Mesendoderm (in vitro differentiated cells): ENCODE measurements at regions not wholly inside any gene's neighbourhood (a gene's known extent, or its start where the extent isn't known, plus 50 kb on each side); places are given as distances from the start of the nearest gene placed in this dataset.
A peak's percentile ranks its signal among the peaks of the same experiment; 100 is the strongest.

Experiments used
- DNase-seq: peaks from one replicate; pipeline ENCODE4 v3.0.0; 2013
- H2AK5ac ChIP-seq: 2 replicates; pipeline ENCODE4 v1.6.1; 2013; ENCODE audit warnings: low read length, inconsistent platforms
- H2BK120ac ChIP-seq: 2 replicates; pipeline ENCODE4 v1.6.1; 2013; ENCODE audit warnings: low read depth, mild to moderate bottlenecking, low read length, moderate library complexity, mixed read lengths
- H2BK15ac ChIP-seq: replicated peaks from 2 replicates; pipeline ENCODE4 v1.6.1; 2013; ENCODE audit warnings: low read depth, mild to moderate bottlenecking, moderate library complexity
- H2BK5ac ChIP-seq: 2 replicates; pipeline ENCODE4 v1.6.1; 2013; ENCODE audit warnings: low read length, inconsistent platforms
- H3K18ac ChIP-seq: 2 replicates; pipeline ENCODE4 v1.6.1; 2013; ENCODE audit warnings: mild to moderate bottlenecking, low read length, mixed read lengths
- H3K23ac ChIP-seq: one replicate; pipeline ENCODE4 v1.6.1; 2013; ENCODE audit warnings: low read length
- H3K27ac ChIP-seq: 2 replicates; pipeline ENCODE4 v1.5.1; 2013; ENCODE audit warnings: low read depth, mild to moderate bottlenecking, inconsistent platforms, low read length, moderate library complexity
- H3K27me3 ChIP-seq: 2 replicates; pipeline ENCODE4 v1.6.1; 2013; ENCODE audit warnings: low read length, control low read depth, mild to moderate bottlenecking, inconsistent platforms; ENCODE audit not compliant: insufficient read depth, poor library complexity
- H3K36me3 ChIP-seq: 2 replicates; pipeline ENCODE4 v1.6.1; 2013; ENCODE audit warnings: low read length, inconsistent platforms; ENCODE audit not compliant: control insufficient read depth, insufficient read depth
- H3K4ac ChIP-seq: one replicate; pipeline ENCODE4 v1.6.1; 2013; ENCODE audit warnings: low read depth, mild to moderate bottlenecking, low read length, moderate library complexity
- H3K4me1 ChIP-seq: 2 replicates; pipeline ENCODE4 v1.6.1; 2013; ENCODE audit warnings: low read depth, low read length, inconsistent platforms; ENCODE audit not compliant: control insufficient read depth
- H3K4me2 ChIP-seq: 2 replicates; pipeline ENCODE4 v1.6.1; 2013; ENCODE audit warnings: low read length
- H3K4me3 ChIP-seq: 2 replicates; pipeline ENCODE4 v1.5.1; 2013; ENCODE audit warnings: mild to moderate bottlenecking, low read length
- H3K56ac ChIP-seq: one replicate; pipeline ENCODE4 v1.6.1; 2013; ENCODE audit warnings: low read length
- H3K79me1 ChIP-seq: 2 replicates; pipeline ENCODE4 v1.6.1; 2013; ENCODE audit warnings: low read length, inconsistent platforms
- H3K79me2 ChIP-seq: 2 replicates; pipeline ENCODE4 v1.6.1; 2013; ENCODE audit warnings: mild to moderate bottlenecking, low read length; ENCODE audit not compliant: control insufficient read depth, insufficient read depth
- H3K9ac ChIP-seq: 2 replicates; pipeline ENCODE4 v1.6.1; 2013; ENCODE audit warnings: low read length, inconsistent platforms
- H4K5ac ChIP-seq: one replicate; pipeline ENCODE4 v1.6.1; 2013; ENCODE audit warnings: low read length
- H4K8ac ChIP-seq: one replicate; pipeline ENCODE4 v1.6.1; 2013; ENCODE audit warnings: low read depth, mild to moderate bottlenecking, control low read depth, low read length, moderate library complexity
- WGBS: extraction: QIAGEN DNeasy Blood & Tissue Kit; methylation state at CpG from one replicate; pipeline ENCODE4 v1.1.7; 2013; ENCODE audit warnings: low lambda C conversion rate, missing lambda C conversion rate; ENCODE audit not compliant: insufficient coverage; ENCODE audit errors: extremely low coverage; 5-methylcytosine and 5-hydroxymethylcytosine counted together

- WGBS = no CpG with 5 or more reads among the region's 2 CpGs
Measured at GRCh38 chr6:142521791-142522190, 220.0 kb downstream of the ADGRG6 start.

DNA sequence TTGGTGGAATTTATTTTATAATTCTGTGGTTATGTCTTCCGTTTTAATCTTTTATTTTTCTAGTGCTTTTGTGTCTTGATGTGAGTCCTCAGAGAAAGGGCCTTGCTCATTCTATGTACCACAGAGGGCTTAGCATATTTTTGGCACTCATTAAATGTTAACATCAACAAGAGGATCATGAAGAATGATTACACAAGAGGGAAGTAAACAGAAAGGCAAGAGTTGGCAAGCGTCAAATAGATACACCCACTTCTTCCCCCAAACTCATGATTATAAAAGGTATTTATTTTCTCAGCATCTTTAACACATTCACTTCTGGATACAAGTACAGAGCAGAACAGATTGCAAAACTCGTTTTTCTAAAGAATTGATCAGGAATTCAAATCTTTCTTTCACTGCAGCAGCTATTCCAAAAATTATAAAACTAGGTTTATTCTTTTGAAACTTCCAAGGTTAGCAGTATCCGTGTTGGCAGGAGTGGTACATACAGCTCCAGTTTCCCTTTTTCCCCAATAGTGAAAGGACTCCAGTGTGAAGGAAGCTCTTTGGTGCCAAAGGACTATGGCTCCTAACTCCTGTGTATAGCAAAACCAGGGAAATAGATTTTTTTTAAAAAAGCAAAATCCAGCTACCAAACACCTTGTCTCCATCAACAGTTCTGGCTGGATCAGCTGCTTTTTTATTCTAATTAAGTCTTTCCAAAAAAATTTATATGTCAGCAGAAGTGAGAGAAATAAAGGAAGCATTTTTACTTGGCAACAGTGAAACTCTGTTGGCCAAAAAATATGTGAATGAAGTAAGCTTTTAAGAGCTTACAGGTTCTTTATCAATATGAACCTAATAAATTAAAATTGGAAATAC is 221.9 kb downstream of the ADGRG6 start:
- Histone ChIP-seq H3K4me3 (no peak overlapping the region), H3K27me3 (no peaks in the 10 kb centered on the region), H3K4me2 (no peak overlapping the region), H3K27ac (no peak overlapping the region), H2BK5ac (no peak overlapping the region), H3K79me1 (no peaks in the 10 kb centered on the region), H3K4me1 (no peaks in the 10 kb centered on the region), H2BK15ac (no peak overlapping the region), H2BK120ac (no peak overlapping the region), H3K23ac (no peak overlapping the region), H4K8ac (no peak overlapping the region), H4K5ac (no peak overlapping the region), H3K4ac (no peak overlapping the region), H3K9ac (no peak overlapping the region), H3K18ac (no peak overlapping the region), H3K79me2 (no peaks in the 10 kb centered on the region), H3K36me3 (no peaks in the 10 kb centered on the region), H2AK5ac (no peak overlapping the region), H3K56ac (no peak overlapping the region)
- no CpG with 5 or more reads among the region's 4 CpGs for WGBS
- DNase-seq = no peak

More at GRCh38 chr6:142521791-142522190, 220.0 kb downstream of the ADGRG6 start:
- Histone ChIP-seq H3K4me2 (no peak overlapping the region), H3K9ac (no peak overlapping the region), H2BK120ac (no peak overlapping the region), H2BK15ac (no peak overlapping the region), H2AK5ac (no peak overlapping the region), H4K5ac (no peak overlapping the region), H2BK5ac (no peak overlapping the region), H3K27me3 (no peaks in the 10 kb centered on the region), H3K4me1 (no peaks in the 10 kb centered on the region), H4K8ac (no peak overlapping the region), H3K79me1 (no peaks in the 10 kb centered on the region), H3K27ac (no peak overlapping the region), H3K4ac (no peak overlapping the region), H3K23ac (no peak overlapping the region), H3K79me2 (no peaks in the 10 kb centered on the region), H3K18ac (no peak overlapping the region), H3K56ac (no peak overlapping the region), H3K4me3 (no peak overlapping the region), H3K36me3 (no peaks in the 10 kb centered on the region)
- DNase-seq = no peak

GRCh38 chr6:142530566-142530965 is 228.8 kb downstream of the ADGRG6 start:
- no peak overlapping the region for H3K23ac ChIP-seq
- H2BK120ac ChIP-seq = no peak overlapping the region
- H3K27me3 ChIP-seq = no peaks in the 10 kb centered on the region
- H3K79me1 ChIP-seq = no peaks in the 10 kb centered on the region
- DNase-seq = no peak
- H3K4ac ChIP-seq = no peak overlapping the region
- H3K4me2 ChIP-seq = no peak overlapping the region
- no peak overlapping the region for H3K27ac ChIP-seq
- H3K9ac ChIP-seq = no peak overlapping the region
- H3K4me3 ChIP-seq = no peak overlapping the region
- no peak overlapping the region for H3K56ac ChIP-seq
- H4K8ac ChIP-seq = no peak overlapping the region
- no peaks in the 10 kb centered on the region for H3K4me1 ChIP-seq
- H2BK5ac ChIP-seq = no peak overlapping the region
- H3K79me2 ChIP-seq = no peaks in the 10 kb centered on the region
- no peaks in the 10 kb centered on the region for H3K36me3 ChIP-seq
- H4K5ac ChIP-seq = no peak overlapping the region
- no CpG with 5 or more reads among the region's 3 CpGs for WGBS
- H2AK5ac ChIP-seq = no peak overlapping the region
- no peak overlapping the region for H2BK15ac ChIP-seq
- H3K18ac ChIP-seq = no peak overlapping the region

DNA sequence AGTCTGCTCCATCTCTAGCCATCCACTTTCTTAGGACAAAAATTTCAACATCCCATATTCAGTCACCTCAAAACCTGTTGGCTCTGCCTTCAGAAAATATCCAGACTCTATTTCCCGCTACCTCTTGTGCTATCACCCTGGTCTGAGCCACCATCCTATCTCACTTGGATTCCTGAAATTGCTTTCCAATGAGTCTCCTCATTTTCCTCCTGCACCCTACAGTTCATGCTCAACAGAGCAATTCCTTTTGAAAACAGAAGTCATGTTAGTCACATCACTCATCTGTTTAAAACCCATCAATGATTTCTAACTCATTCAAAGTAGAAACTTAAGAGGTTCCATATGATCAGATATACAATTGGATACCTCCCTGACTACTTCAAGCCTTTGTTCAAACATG is 229.9 kb downstream of the ADGRG6 start:
- no peak overlapping the region for H4K5ac ChIP-seq
- H3K56ac ChIP-seq = no peak overlapping the region
- no peak overlapping the region for H2BK5ac ChIP-seq
- no peak overlapping the region for H2AK5ac ChIP-seq
- no peak overlapping the region for H4K8ac ChIP-seq
- no peaks in the 10 kb centered on the region for H3K4me1 ChIP-seq
- H3K79me1 ChIP-seq = no peaks in the 10 kb centered on the region
- WGBS = no CpG with 5 or more reads among the region's 1 CpG
- no peaks in the 10 kb centered on the region for H3K36me3 ChIP-seq
- H3K4ac ChIP-seq = no peak overlapping the region
- no peaks in the 10 kb centered on the region for H3K27me3 ChIP-seq
- DNase-seq = peak; percentile 72
- H3K9ac ChIP-seq = no peak overlapping the region
- H3K79me2 ChIP-seq = no peaks in the 10 kb centered on the region
- no peak overlapping the region for H3K23ac ChIP-seq
- no peak overlapping the region for H3K4me2 ChIP-seq
- H2BK15ac ChIP-seq = no peak overlapping the region
- no peak overlapping the region for H2BK120ac ChIP-seq
- no peak overlapping the region for H3K18ac ChIP-seq
- H3K27ac ChIP-seq = no peak overlapping the region
- H3K4me3 ChIP-seq = no peak overlapping the region

DNA sequence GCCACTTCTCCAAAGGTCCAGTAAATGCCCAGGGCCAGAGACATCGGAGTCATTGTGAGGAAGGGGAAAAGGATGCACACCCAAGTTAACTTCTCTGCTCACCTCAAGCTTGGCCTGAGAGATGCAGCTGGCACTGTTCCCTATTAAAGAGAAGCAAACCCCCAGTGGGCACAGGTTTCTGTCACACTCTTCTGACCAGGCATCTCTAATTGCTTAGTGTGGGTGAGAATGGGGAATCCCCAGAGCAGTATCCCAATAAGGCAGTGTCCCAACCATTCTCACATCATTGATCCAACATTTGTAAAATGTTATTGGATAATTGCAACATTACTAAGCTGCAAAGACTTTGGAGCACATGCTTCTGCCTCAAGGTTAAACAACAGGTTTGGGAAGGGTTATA is 232.3 kb downstream of the ADGRG6 start:
- Histone ChIP-seq H3K4me2 (no peak overlapping the region), H4K8ac (no peak overlapping the region), H3K27ac (no peak overlapping the region), H3K18ac (no peak overlapping the region), H2AK5ac (no peak overlapping the region), H3K9ac (no peak overlapping the region), H2BK5ac (no peak overlapping the region), H3K27me3 (no peaks in the 10 kb centered on the region), H3K79me2 (no peaks in the 10 kb centered on the region), H3K79me1 (no peaks in the 10 kb centered on the region), H3K4me3 (no peak overlapping the region), H3K23ac (no peak overlapping the region), H3K56ac (no peak overlapping the region), H3K36me3 (no peaks in the 10 kb centered on the region), H3K4me1 (no peaks in the 10 kb centered on the region), H4K5ac (no peak overlapping the region), H3K4ac (no peak overlapping the region), H2BK15ac (no peak overlapping the region), H2BK120ac (no peak overlapping the region)
- no CpG with 5 or more reads among the region's 1 CpG for WGBS
- no peak for DNase-seq

- H4K5ac ChIP-seq = no peak overlapping the region
- no peaks in the 10 kb centered on the region for H3K4me1 ChIP-seq
- H3K27me3 ChIP-seq = no peaks in the 10 kb centered on the region
- H3K4me3 ChIP-seq = no peak overlapping the region
- H3K56ac ChIP-seq = no peak overlapping the region
- no CpG with 5 or more reads among the region's 2 CpGs for WGBS
- H3K23ac ChIP-seq = no peak overlapping the region
- no peak overlapping the region for H2AK5ac ChIP-seq
- no peaks in the 10 kb centered on the region for H3K79me2 ChIP-seq
- H2BK5ac ChIP-seq = no peak overlapping the region
- no peak overlapping the region for H3K18ac ChIP-seq
- H3K27ac ChIP-seq = no peak overlapping the region
- H3K4ac ChIP-seq = no peak overlapping the region
- no peaks in the 10 kb centered on the region for H3K36me3 ChIP-seq
- H2BK120ac ChIP-seq = no peak overlapping the region
- H3K4me2 ChIP-seq = no peak overlapping the region
- H4K8ac ChIP-seq = no peak overlapping the region
- no peak overlapping the region for H2BK15ac ChIP-seq
- no peak overlapping the region for H3K9ac ChIP-seq
- DNase-seq = no peak
- no peaks in the 10 kb centered on the region for H3K79me1 ChIP-seq
Measured at GRCh38 chr6:142534484-142534883, 232.7 kb downstream of the ADGRG6 start.
